ENCODE measurements at regions not wholly inside any gene's neighbourhood (a gene's known extent, or its start where the extent isn't known, plus 50 kb on each side); places are given as distances from the start of the nearest gene placed in this dataset.
A peak's percentile ranks its signal among the peaks of the same experiment; 100 is the strongest.

DNA sequence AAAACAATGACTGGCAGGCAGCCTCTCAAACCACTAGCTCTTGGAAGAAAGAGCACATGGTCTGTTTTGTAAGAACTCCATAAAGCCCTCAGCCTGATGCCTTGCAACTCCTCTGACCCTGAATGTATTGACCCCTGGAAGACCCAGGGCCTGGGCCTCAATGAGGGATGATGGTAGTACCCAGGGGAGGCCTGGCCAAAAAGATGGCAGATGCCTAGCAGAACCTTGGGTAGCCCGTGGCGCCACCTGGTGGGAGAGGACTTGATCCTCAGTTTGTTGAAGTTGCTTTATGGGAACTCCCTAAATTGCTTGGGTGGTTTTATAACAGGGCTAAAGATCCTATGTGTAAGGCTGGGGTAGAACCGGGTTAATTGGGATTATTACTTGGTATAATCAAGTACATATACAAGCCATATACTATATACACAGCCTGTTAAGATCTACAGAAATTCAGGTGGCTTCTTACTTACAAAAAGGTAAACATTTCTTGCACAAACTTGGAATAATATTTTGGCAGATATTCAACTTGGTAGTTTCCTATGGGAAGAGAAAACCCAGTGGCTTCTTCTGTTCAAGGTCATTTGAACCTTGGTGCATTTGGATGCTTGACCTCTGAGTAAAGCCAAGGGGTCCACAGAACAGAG lies 95.8 kb upstream of the CACUL1 start:
- TF ChIP-seq POLR2A (IDR thresholded peaks at IDR 0.05), result no peak
- TF ChIP-seq, protein P1, sequence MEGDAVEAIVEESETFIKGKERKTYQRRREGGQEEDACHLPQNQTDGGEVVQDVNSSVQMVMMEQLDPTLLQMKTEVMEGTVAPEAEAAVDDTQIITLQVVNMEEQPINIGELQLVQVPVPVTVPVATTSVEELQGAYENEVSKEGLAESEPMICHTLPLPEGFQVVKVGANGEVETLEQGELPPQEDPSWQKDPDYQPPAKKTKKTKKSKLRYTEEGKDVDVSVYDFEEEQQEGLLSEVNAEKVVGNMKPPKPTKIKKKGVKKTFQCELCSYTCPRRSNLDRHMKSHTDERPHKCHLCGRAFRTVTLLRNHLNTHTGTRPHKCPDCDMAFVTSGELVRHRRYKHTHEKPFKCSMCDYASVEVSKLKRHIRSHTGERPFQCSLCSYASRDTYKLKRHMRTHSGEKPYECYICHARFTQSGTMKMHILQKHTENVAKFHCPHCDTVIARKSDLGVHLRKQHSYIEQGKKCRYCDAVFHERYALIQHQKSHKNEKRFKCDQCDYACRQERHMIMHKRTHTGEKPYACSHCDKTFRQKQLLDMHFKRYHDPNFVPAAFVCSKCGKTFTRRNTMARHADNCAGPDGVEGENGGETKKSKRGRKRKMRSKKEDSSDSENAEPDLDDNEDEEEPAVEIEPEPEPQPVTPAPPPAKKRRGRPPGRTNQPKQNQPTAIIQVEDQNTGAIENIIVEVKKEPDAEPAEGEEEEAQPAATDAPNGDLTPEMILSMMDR (IDR thresholded peaks at IDR 0.05), result peak in 3 of 4 experiments; percentile 15 to 55 (median 17)
- Histone ChIP-seq H3K36me3 (no peaks in the 10 kb centered on the region), H3K27ac (no peak overlapping the region), H3K9me3 (no peaks in the 10 kb centered on the region), H3K4me1 (no peaks in the 10 kb centered on the region), H3K4me3 (no peak overlapping the region), H3K27me3 (no peaks in the 10 kb centered on the region)
- no peak for ATAC-seq
- 42 to 47% methylated on average over 3 of the region's 3 CpGs for WGBS, 2 donors (ENCODE audit: low coverage in 1 of 2)

DNA sequence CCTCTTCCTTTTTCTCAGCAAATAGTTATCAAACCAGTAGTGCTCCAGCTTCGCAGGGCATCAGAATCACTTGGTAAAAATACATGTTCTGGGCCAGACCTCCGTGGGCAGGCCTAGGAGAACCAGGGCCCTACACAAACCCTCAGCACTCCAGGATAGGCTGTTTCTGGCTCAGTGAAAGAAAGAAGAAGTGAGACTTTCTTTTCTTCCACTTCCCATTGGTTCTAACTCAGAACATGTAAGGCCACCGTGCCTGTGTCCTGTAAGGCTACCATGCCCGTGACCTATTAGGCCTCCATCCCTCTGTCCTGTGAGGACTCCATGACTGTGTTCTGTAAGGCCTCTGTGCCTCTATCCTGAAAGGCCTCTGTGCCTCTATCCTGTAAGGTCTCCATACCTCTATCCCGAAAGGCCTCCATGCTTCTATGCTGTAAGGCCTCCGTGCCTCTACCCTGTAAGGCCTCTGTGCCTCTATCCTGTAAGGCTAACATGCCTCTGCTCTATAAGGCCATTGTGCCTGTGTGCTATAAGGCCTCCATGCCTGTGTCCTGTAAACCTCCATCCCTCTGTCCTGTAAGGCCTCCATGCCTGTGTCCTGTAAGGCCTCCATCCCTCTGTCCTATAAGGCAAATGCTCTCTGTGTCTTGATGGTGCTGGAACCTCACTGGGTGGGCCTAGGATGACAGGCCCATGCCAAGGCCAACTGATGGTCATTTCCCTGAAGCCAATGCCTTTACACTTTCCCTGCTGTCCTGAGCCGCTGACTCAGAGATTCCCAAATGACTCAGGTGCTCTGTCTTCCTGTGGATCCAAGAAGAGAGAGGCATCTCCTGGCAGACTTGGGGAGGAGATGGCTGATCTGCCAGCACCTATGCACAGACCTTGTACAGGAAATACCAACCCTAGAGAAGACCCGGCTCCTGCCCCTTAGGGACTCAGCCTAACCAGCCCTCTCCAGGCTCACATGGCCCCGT lies 96.6 kb upstream of the CACUL1 start:
- H3K9me3 ChIP-seq, result no peaks in the 10 kb centered on the region
- TF ChIP-seq, protein P1 (IDR thresholded peaks at IDR 0.05), result no peak
- TF ChIP-seq EP300 (IDR thresholded peaks at IDR 0.05), result no peak
- no peak for TF ChIP-seq POLR2AphosphoS5 (IDR thresholded peaks at IDR 0.05)
- no peak for TF ChIP-seq POLR2A (IDR thresholded peaks at IDR 0.05)
- H3K4me1 ChIP-seq, result no peaks in the 10 kb centered on the region
- no peaks in the 10 kb centered on the region for H3K36me3 ChIP-seq
- no peak overlapping the region for H3K4me3 ChIP-seq
- no peaks in the 10 kb centered on the region for H3K27me3 ChIP-seq
- no peak for ATAC-seq
- no peak overlapping the region for H3K27ac ChIP-seq
- WGBS, 2 donors (ENCODE audit: low coverage in 1 of 2), result 94 to 95% methylated on average over 3 of the region's 9 CpGs

DNA sequence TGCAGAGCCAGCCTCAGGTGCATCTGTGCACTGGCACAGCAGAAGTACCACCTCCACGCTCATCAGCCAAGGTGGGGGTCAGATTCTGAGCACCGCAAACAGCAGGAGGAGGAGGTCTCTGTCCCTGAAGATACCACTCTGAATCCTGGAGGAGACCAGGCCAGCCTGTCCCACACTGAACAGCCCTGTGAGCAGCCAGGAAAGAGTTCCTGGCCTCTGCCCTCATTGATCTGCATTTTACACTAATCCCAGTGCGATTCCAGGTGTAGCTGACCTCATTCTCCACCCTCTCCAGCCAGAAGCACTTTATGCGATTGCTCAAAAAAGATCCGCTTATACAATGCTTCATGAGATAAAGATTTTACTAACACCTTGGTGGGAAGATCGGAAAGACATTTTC lies 99.1 kb upstream of the CACUL1 start:
- WGBS, 2 donors (ENCODE audit: low coverage in 1 of 2), result 77 to 100% methylated on average over 3 to 4 of the region's 6 CpGs
- Histone ChIP-seq H3K27ac (no peak overlapping the region), H3K36me3 (no peaks in the 10 kb centered on the region), H3K4me1 (no peaks in the 10 kb centered on the region), H3K4me3 (no peak overlapping the region), H3K27me3 (no peaks in the 10 kb centered on the region), H3K9me3 (no peaks in the 10 kb centered on the region)
- TF ChIP-seq EP300 (IDR thresholded peaks at IDR 0.05) (no peak), POLR2AphosphoS5 (IDR thresholded peaks at IDR 0.05) (no peak), POLR2A (IDR thresholded peaks at IDR 0.05) (no peak)
- TF ChIP-seq, protein P1 (IDR thresholded peaks at IDR 0.05), result no peak
- no peak for ATAC-seq

DNA sequence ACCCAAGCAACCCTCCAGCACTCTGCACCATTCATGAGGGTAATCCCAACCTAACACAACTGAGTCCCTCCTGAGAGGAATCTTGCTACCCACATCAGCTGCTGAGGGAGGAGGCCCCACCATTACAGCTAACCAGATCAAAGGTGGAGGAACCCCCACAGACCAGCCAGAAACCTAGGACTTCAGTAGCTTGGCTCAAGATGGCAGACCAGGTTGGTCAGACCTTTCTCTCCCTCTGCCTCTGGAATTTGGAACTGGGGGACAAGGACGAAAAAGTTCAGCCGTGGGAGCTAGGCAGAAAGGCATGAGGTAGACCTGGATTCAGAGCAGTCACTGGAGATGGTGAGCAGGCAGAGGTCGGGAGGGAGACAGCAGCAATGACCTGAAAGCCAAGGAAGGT lies 101.3 kb upstream of the CACUL1 start:
- H3K9me3 ChIP-seq, result no peaks in the 10 kb centered on the region
- no peaks in the 10 kb centered on the region for H3K27me3 ChIP-seq
- no peak overlapping the region for H3K4me3 ChIP-seq
- 100% methylated on average over 1 of the region's 3 CpGs for WGBS, 2 donors (ENCODE audit: low coverage in 1 of 2)
- no peak overlapping the region for H3K27ac ChIP-seq
- TF ChIP-seq, protein P1 (IDR thresholded peaks at IDR 0.05), result no peak
- TF ChIP-seq POLR2A (IDR thresholded peaks at IDR 0.05) (no peak), POLR2AphosphoS5 (IDR thresholded peaks at IDR 0.05) (no peak), EP300 (IDR thresholded peaks at IDR 0.05) (no peak)
- H3K4me1 ChIP-seq, result no peaks in the 10 kb centered on the region
- no peaks in the 10 kb centered on the region for H3K36me3 ChIP-seq
- ATAC-seq, result no peak

All from gastroesophageal sphincter (tissue), 4 donors.